NCI-H1436 (cell line): ENCODE measurements at regions not wholly inside any gene's neighbourhood (a gene's known extent, or its start where the extent isn't known, plus 50 kb on each side); places are given as distances from the start of the nearest gene placed in this dataset.

Source experiments
- DNase-seq: peaks from one replicate; lab custom pipeline; 2025; lab: John Stamatoyannopoulos, UW

- no peak for DNase-seq
These were observed 241.0 kb downstream of the QKI start for GRCh38 chr6:163655217-163656121.

GRCh38 chr6:163651915-163652668, 237.6 kb downstream of the QKI start:
- DNase-seq: no peak

GRCh38 chr6:163651426-163651825, 236.9 kb downstream of the QKI start:
- DNase-seq: no peak

GRCh38 chr6:163648868-163649267, 234.3 kb downstream of the QKI start:
- DNase-seq: no peak

DNA sequence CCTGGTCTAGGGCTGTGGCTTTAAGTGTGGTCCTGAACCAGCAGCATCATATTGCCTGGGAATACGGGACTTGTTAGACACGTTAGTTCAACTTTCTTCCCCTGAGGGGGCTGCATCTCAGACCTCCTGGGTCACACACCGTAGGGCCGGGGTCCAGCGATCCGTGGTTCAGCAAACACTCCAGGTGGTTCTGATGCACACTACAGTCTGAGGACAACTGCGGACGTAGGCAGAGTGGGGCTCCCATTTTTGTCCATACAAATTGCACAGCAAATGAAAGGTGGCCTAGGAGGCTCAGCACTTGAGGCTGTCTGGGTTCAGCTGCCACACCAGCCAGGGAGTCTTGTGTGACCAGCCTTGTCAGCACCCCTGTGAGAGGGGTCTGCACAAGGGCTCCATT, 233.1 kb downstream of the QKI start:
- no peak for DNase-seq

GRCh38 chr6:163646866-163647265, 232.3 kb downstream of the QKI start:
- no peak for DNase-seq

GRCh38 chr6:163646133-163646532, 231.6 kb downstream of the QKI start:
- DNase-seq: no peak

DNA sequence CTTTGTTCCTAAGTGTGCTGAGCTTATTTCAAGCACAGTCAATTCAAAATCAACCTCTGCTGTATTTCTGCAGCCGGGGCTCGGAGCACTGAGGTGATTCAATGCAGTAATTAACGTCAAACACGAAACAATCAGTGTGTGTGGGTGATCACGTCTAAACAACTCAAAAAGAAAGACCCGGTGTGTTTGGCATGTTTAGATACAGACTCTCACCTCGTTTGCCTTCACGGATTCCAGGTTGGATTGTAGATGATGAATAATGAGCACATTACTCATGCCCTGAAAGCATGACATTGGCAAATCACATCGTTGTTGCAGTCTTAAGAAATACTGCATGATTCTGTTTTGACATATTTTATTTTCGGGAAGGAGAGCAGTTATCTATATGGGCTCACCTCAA, 231.0 kb downstream of the QKI start:
- DNase-seq: no peak

- DNase-seq: no peak
These were observed 229.3 kb downstream of the QKI start for GRCh38 chr6:163643866-163644265.

DNA sequence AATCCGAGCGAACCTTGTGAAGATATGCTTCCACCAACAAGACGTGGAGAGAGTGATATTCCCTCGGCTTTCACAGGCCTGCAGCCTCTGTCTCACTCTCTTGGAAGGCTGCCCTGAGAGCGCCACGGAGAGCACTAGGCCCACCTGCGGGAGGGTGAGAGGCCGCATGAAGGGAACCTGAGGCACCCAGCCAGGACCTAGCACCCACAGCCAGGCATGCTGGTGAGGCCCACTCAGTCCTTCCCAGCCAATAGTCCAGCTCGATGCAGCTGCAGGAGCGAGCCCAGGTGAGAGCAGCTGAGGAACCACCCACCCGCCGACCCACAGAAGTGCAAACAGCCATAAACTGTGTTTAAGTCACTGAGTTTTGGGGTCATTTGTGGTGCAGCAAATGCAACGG, 227.2 kb downstream of the QKI start:
- DNase-seq: no peak

DNA sequence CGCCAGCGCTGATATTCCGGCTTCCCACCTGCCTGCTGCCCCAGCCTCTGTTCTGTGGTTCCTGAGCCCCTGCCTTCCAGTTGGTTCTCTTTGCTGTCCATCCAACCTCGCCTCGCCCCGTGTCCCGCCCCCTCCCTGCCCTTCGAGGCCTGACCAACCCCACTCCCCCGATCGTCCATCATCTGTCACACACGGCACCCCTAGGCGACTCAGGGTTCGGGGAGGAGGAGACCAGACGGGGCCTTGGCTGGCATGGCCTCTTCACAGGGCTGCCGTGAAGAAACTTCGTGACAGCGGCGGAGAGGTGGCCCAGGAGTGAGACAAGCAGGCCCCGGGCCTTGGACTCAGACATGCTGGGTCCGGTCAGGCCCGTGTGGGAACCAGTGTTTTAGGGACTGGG, 226.1 kb downstream of the QKI start:
- no peak for DNase-seq

GRCh38 chr6:163637524-163637923, 223.0 kb downstream of the QKI start:
- DNase-seq: no peak

- no peak for DNase-seq
These were observed 221.3 kb downstream of the QKI start for GRCh38 chr6:163635731-163636364.

GRCh38 chr6:163635315-163635714, 220.8 kb downstream of the QKI start:
- DNase-seq: no peak

GRCh38 chr6:163634211-163635171, 220.0 kb downstream of the QKI start:
- DNase-seq: peak; percentile 51

DNA sequence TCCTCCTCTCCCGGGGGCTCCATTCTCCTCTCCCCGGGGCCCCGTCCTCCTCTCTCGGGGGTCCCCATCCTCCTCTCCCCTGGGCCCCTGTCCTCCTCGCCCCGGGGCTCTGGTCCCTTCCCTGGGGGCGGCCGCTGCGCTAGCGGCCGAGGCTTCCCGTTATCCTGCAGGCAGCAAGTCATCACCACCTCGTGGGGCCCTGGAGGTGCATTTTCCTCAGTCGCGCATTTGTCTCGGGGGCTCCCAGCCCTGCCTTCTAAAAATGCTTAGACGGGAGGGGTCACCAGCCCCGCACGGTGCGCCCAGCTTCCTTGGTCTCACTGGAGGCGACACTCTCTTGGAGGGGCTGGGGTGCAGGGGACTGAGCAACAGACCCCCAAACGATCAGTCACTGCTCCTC, 216.5 kb downstream of the QKI start:
- DNase-seq: no peak

DNA sequence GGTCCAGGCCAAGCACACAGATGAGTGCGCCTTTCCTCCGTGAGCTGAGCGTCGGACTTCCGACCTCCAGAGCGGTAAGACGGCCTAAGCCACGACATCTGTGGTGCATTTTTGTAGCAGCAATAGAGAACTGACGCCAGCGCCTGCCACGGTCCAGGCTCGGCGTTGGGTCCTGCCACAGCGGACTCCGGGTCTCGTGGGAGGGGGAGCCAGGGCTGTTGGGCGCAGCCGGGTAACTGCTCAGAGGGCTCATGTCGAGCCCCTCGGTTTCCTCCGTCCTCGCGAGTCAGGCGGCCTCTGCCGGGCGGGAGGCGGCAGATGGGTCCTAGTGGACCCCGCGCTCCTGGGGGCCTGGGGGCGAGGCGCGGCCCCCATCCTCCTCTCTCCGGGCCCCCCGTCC, 216.1 kb downstream of the QKI start:
- DNase-seq: no peak

- no peak for DNase-seq
These were observed 215.6 kb downstream of the QKI start for GRCh38 chr6:163630096-163630495.
